Activated effector memory CD4-positive, alpha-beta T cell treated with anti-CD3 and anti-CD28 coated beads, Interleukin-2, amount 50 U/mL, for 16 hours (primary cell): ENCODE measurements at regions not wholly inside any gene's neighbourhood (a gene's known extent, or its start where the extent isn't known, plus 50 kb on each side); places are given as distances from the start of the nearest gene placed in this dataset.

Experiments
- DNase-seq: peaks from one replicate; pipeline ENCODE4 v3.0.0-alpha.2; 2020

DNA sequence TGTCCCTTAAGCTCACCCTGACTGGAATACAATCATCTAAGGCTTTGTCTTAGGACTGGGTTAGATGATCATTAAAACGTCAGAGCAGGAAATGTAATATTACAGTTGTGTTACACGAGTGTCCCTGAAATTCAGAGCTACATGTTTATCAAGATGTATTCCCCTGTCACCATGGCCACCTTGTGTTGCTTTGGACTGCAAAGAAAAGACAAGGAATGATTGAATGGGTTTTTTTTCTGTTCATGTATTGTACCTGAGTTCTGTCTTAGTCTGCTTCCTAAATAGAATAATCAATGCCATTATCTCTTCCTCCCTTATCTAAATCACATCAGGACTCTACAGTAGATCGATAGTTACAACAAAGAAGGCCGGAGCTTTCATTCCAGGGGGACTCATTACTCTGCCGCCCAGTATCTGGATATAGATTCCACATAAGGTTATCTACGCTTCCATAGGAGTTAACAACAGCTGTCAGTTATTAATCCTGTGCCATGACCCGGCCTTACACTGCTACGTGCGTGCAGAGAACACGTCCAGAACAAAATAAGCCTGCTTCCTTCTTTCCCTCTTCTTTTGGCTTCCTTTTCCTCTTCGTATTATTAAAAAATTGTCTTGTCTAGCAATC lies 274.1 kb upstream of the SASH1 start:
- no peak for DNase-seq

DNA sequence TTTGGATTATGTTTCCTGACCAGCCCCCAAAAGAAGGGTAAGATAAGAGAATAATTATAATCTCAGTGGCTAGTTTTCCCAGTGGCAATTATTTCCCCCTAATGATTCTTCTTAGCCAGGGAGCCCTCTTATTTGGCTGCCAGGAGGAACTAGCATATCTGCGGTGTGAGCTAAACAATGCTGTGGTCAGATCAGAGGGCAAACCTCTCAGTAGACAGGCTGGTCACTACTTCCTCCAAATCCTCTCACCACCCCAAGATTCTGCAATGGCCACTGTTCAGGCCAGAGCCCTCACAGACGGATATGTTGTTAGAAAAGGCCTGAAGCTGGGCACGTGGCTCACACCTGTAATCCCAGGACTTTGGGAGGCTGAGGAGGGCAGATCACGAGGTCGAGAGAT lies 273.4 kb upstream of the SASH1 start:
- no peak for DNase-seq

DNA sequence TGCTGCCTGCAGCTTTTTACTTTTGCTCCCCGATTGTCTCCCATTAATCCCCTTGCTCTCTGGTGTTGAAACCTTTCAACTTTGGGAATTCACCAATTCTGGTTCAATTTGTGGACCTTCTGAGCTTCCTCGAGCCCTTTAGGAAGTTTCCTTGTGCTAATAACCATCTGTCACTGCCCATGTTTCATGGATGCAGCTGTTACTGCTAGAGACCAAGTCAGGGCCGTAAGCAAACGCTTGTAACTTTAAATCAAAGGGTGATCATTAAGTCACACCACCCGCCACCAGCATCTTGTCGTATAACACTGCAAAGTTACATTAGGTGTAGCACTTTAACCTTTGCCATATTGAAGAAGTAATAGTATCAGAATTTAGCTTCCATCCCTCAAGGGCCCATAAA lies 268.3 kb upstream of the SASH1 start:
- no peak for DNase-seq

DNA sequence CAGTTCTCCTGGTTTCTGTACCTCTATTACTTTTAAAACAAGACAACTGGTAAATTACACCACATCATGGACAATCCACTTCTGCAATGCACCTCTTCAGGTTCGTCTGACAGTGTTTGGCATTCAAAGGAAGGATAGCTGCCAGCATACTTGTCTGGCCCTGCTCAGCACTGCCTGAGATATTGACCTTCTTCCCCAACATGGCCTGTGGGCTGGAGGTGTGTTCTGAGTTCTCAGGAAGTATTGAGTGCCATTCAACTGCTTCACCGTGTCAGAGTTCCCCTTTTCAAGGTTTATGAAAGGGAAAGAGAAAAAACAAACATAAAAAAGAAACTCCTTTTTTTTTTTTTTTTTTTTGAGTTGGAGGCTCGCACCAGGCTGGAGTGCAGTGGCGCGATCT lies 267.9 kb upstream of the SASH1 start:
- DNase-seq, result no peak

DNA sequence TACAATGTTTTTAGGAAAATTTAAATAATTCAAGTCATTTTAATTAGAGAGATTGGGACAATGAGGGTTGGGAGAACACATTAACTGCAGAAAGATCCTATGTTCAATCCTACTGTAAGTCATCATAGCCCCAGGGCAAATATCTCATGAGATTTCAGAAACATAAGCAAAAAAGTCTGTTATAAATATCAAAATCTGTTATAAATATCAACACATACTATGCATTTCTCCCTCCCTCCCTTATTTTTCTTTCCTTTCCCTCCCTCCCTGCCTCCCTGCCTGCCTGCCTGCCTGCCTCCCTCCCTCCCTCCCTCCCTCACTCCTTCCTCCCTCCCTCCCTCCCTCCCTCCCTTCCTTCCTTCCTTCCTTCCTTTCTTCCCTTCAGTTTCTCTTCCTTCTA lies 267.3 kb upstream of the SASH1 start:
- no peak for DNase-seq

DNA sequence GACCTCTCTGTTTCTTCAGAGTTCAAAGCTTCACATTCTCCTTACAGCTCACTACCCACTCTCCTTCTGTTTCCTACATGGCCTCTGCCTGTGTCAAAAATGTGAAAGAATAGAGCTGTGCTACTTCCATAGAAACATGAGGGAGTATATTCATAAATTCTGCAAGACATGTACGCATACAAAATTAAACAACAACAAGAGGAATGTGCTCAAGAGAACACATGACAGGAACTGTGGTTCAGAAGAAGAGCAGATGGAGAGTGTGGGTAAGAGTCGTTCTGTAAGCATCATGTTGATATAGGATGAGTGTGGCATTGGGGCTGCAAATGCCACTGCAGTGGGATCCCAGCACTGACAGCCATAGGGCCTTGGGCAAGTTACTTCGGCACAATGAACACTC lies 266.6 kb upstream of the SASH1 start:
- DNase-seq, result no peak

DNA sequence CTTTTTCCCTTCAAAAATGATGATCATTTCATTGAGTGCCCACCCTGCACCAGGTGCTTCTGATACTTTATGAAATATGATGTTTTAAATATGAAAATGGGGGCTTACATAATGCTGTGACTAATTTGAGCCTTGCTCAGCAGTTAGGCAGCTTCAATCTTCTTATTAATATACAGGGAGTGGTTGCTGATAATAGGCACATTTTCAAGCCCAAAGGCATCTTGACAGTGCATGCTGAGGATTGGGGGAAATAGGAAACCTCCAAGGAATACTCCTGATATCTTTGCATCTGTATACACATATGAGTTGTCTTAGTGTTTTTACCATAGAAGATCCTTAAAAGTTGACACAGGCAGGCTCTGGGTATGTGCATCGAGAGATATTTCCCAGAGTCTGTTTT lies 262.3 kb upstream of the SASH1 start:
- DNase-seq, result no peak

DNA sequence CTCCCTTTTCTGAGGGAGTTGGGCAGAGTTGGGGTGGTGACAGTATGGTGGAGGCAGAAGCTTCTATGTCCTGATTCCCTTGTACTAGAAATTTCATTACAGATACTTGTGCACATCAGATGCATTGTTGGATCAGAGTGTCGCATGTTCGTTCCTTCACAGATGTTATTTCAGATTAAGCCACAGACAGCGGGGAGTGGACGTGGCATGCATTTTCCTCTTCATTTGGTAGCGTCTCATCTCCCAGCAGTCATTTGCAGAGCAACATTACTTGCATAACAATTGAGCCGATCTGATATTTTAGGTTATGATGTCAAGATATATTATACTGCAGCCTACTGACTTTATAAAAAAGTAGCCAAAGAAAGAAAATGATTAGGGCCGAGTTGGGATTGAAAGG lies 261.6 kb upstream of the SASH1 start:
- no peak for DNase-seq

DNA sequence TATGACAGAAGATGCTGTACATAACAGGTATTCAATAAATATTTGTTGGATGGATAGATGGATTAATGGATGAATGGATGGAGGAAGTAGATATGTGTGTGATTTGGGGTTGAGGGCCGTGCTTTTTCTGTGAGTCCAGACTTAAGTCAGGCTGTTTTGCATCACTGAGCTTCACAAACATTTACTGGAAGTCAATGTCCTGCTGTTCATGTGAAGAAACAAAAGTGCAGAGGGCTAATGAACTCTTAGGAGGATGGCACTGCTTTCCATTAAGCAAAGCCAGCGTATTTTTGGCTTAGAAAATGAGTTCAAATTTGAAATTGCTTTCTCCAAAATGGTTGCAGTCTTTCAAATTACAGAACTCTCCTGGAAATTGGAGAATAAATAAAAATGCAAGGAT lies 260.6 kb upstream of the SASH1 start:
- no peak for DNase-seq

DNA sequence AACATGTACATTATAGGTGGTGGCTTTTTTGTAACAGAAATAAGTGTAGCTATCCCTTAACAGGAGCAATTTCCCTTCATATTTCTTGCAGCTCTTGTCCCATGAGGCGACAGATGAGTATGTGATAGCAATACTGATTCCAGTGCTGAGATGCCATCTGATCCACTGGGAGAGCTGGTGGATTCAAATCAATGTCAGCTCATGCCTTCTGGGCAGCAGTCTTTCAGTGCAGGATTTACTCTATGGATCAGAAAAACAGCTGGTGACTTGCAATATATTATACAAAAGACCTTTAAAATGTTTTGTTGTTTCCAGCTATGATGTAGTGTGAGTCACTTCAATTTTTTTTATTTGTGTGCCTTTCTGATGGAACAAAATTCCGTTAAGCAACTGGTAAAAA lies 259.9 kb upstream of the SASH1 start:
- no peak for DNase-seq

DNA sequence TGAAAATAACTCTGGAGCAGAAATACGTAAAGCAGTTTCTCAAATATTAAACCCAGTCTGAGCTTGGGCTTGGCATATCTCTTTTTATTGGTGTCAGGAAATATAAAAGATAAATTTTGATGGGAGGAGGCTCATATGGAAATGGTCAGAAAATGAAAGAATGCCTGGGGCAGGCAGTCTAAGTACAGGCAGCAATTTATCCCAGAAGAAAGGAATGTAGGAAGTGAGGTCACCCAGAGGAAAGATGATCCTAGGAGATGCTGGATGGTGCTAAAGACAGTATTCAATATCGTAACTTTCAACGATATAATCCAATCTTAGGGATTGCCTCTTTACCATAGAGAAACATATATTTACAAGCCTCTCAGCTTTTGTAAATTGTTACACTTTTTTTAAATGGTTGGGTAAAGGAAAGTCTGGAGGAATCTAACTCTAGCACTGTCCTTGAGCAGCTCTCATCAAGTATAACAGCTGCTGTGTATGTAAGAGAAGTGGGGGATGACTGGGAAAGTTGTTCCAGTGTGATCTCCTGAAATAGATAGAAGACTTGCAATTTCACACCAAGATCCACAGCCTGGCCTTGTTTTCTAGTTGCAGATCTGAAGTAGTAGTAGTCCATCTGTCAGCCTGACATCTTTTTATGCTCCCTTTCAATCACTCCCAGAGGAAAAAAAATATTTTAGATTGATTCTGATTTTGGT lies 256.9 kb upstream of the SASH1 start:
- DNase-seq, result no peak

DNA sequence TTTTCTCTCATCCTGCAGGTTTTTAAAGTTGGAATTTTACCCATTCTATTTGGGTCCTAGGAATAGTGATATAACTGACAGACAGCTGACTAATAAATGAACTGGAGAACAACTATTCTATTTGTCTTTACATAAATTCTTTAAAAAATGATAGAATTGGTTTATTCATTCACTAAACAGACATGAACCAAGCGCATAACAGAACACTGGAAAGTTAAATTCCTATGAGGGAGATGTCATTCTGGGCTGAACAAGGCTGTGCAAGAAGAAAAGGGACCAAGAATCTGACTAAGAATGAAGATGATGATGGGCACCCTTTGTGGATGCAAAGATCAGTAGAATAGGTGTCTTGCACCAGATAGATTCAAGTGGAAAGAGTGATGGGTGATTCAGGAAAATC lies 256.3 kb upstream of the SASH1 start:
- DNase-seq, result no peak

DNA sequence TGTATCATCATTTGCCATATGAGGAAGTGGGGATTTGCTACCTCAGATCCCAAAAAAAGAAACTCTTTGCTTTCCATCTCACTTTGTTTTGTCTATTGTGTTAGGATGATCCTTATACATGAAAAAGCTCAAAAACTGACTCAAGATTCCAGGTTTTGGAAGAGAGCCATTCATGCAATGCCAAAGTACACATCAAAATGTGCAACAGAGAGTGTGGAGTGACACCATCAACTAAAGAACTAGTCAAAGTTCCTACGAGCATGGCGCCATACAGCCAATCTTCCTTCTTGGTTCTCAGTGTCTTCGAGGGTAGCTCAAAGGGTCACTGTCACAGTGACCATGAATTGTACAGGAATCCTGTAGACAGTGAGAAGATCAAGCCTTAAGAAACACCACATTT lies 255.8 kb upstream of the SASH1 start:
- no peak for DNase-seq

DNA sequence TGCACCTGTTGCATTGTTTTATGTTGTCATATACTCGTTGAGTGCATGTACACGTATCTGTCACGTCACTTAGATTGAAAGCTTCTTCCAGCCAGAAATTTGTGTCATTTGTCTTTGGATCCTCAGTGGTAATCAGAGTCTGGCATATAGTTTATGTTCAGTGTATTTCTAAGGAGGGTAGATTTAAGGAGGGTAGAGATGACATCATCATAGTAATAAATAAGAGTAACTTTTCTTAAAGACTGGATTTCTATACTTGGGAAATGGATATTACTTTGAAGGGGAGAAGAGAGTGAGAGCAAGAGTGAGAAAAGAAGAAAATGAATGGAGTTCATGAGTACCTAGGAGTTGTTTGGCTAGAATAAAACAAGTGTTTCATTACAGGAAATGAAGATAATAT lies 255.0 kb upstream of the SASH1 start:
- no peak for DNase-seq

DNA sequence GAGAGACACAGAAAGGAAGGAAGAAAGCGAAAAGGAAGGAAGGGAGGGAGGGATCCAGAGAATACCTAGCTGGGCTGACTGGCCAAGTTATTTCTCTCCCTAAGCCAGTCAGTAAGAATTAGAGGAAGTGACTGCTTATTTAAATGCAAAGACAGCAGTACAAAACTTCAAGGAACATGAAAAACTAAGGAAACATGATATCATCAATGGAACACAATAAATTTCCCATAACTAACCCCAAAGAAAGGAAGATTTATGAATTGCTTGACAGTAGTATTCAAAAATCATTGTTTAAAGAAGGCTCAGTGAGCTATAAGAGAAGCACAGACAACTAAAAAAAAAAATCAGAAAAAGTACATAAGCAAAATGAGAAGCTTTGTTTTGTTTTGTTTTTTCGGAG lies 252.3 kb upstream of the SASH1 start:
- no peak for DNase-seq

DNA sequence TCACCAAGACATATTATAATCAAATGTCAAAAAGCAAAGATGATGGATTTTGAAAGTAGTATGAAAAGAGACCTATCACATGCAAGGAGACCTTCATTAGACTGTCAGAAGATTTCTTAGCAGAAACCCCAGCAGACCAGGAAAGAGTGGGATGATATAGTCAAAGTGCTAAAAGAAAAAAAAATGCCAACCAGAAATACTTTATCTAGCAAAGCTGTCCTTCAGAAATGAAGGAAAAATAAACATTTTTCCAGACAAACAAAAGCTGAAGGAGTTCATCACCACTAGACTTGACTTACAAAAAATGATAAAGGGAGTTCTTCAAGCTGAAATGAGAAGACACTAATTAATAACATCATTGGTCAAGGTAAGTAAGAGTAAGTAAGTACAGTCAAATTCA lies 251.2 kb upstream of the SASH1 start:
- DNase-seq, result no peak

DNA sequence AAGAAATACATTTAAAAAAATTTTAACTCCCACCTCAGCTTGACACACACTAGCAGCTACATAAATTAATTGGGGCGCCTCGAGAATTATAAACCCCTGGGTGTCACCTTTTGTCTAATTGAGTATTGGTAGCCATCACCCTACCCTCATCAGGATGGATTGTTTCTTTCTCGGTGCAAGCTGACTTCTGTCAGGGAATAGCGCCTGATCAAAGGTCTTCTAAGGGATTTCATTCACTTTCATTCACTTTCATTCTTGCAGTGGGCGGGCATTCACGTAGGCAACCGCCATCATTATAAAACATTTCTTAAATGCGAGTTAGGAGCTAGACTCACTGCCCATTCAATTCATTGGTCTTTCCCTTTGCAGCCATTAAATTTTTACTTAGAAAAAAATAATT lies 239.2 kb upstream of the SASH1 start:
- no peak for DNase-seq

DNA sequence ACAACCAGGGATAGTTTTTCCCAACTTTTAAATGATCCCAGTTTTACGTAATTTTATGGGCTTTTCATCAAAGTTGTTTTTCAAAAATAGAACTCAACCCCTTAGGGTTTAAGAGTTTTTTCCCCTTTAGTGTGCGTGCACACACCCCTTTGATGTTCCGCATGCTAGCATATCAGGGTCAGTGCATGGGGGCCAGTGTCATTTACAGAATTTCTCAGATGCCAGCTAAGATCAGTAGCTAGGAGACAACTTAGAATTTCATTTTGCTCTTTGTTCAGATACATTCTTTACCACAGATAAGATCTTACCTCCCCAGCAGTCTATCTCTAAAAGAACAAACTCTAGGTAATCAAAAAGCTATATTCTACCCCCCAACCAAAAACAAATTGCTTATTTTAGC lies 238.5 kb upstream of the SASH1 start:
- no peak for DNase-seq

DNA sequence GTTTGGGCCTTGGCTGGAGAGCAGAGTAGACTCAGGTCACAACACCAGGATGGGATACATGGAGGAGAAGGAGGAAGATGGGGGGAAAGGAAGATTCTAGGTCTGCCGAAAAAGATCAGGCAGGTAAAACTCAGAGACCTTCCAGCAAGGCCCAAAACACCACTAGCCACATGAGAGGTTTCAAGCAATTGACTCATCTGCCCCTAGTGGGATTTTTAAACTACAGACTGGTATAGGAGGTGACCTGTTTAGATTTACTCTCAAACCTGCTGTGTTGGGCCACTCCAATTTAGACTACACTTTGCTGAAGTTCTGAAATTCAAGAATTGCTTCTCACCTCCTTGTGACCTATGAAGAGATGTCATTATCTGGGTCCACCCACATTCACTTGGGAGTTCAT lies 236.9 kb upstream of the SASH1 start:
- no peak for DNase-seq

DNA sequence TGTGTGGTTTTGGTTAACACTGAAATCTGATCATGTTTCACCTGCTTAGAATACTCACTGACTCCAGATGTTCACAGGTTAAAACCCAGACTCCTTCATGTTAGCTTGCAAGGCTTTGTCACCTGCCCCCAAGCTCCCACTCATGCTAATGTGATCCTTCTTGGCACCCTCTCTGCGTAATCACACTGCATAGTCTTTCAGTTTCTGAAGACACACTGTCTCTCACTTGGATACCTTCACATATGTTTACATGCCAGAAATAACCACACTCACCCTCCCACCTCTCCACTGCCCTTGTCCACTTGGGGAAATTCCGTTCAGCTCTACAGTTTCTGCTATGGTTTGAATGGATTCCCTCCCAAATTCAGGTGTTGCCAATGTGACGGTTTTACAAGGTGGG lies 234.7 kb upstream of the SASH1 start:
- no peak for DNase-seq

DNA sequence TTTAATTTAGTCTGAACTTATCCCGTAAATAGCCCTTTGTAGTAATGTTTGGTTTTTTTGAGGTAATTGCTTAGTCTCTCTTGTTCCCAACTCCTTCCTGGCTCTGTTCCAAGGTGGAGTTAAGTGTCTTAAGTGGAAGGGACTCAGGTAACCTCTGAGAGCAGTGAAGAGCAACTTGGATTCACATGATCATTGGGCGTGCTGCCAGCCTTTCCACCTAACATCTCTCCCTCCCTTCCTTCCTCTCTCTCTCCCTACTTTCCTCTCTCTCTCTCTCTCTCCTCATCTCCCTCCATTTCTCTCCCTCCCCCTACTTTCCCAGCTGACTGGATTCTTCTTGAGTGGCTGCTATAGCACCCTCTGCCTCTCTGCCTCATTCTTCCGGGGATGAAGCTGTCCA lies 232.9 kb upstream of the SASH1 start:
- no peak for DNase-seq

DNA sequence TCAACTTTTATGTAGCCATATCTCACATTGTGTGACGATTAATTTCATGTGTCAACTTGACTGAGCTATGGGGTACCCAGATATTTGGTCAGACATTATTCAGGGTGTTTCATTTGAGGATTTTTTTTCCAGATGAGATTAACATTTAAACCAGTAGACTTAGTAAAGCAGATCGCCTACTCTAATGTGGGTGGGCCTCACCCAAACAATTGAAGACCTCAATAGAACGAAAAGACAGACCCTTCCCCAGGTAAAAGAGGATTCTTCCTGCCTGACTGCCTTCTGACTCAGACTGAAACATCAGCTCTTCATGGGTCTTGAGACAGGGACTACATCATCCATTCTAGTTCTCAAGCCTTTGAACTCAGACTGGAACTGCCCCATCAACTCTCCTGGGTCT lies 231.7 kb upstream of the SASH1 start:
- no peak for DNase-seq

DNA sequence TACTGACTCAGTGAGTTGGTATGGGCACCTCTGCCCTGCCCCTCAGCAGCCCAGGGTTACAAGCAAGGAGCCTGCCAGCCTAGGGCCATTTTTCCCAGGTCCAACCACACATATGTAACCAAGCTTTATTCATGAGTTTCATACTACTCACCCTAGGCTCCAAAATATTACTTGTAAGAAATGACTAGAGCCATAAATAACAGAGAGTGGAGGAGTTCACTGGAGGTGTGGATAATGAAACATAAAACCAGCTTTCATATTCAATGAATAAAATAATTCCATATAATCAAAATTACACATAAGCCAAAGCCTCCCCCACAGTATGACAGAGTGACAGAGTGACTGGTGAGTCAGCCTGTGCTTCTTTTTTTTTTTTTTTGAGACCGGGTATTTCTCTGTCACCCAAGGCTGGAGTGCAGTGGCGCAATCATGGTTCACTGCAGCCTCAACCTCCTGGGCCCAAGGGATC lies 229.8 kb upstream of the SASH1 start:
- DNase-seq, result no peak

DNA sequence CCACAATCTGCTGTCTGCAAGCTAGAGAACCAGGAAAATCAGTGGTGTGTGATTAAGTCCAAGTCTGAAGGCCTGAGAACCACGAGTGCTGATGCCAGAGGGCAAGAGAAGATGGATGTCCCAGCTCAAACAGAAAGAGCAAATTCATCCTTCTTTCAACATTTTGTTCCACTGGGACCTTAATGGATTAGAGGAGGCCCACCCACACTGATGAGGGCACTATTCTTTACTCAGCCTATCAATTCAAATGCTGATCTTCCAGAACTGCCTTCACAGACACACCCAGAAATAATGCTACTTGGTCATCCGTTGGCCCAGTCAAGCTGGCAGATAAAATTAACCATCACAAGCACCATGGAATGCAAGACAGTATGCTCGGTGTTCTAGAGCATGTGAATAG lies 226.6 kb upstream of the SASH1 start:
- no peak for DNase-seq

DNA sequence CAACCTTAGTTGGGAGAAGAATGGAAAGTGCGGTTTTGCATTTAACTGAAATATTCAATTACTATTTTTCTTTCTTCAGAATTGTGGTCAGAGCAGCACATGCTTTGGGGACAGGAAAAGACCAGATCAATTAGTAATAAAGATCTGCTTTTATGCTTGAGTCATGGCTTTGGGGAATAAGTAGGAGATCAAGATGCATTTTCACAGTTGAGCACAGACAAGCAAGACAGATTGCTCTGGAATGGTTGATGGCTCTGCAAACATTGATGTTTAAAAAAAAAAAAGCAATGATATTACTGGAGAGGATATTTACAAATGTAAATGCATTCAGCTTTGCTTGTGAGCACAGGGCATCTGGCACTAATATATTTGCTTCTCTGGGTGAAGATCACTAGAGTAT lies 224.4 kb upstream of the SASH1 start:
- DNase-seq, result no peak
